Gastroesophageal sphincter (tissue), 4 donors: ENCODE measurements at regions not wholly inside any gene's neighbourhood (a gene's known extent, or its start where the extent isn't known, plus 50 kb on each side); places are given as distances from the start of the nearest gene placed in this dataset.

Experiments
- ATAC-seq: fragments of 150-250 bp; one replicate; pipeline ENCODE4 v1.9.1; 2016; ENCODE audit warnings: mild to moderate bottlenecking, moderate library complexity
- H3K27ac ChIP-seq, 4 donors: fragments of 200-600 bp; sonication (generic) in 3 of 4; 1 replicate in 3 of 4; 2 replicates in 1 of 4; pipeline ENCODE4 v1.5.1; 2016 to 2019
- H3K27me3 ChIP-seq: fragments of 200-600 bp; sonication (generic); one replicate; pipeline ENCODE4 v1.5.1; 2019
- H3K36me3 ChIP-seq, 2 donors: fragments of 200-600 bp; sonication (generic); one replicate each; pipeline ENCODE4 v1.5.1; 2019; ENCODE audit warnings: control low read depth in 1 of 2
- H3K4me1 ChIP-seq, 3 donors: fragments of 200-600 bp; sonication (generic); 1 replicate in 2 of 3; 2 replicates in 1 of 3; pipeline ENCODE4 v1.5.1; 2016 to 2019; ENCODE audit warnings: control low read depth in 2 of 3
- H3K4me3 ChIP-seq, 2 donors: fragments of 200-600 bp; sonication (generic); one replicate each; pipeline ENCODE4 v1.5.1; 2019; ENCODE audit warnings: mild to moderate bottlenecking in 1 of 2, moderate library complexity in 1 of 2
- H3K9me3 ChIP-seq, 3 donors: fragments of 200-600 bp; sonication (generic); one replicate each; pipeline ENCODE4 v1.5.1; 2017 to 2019; ENCODE audit warnings: control low read depth in 2 of 3
- CTCF ChIP-seq, 4 experiments: fragments of 200-600 bp in 2 of 4; fragments of 450-650 bp in 2 of 4; sonication (generic) in 1 of 4; IDR thresholded peaks; one replicate each; pipeline ENCODE4 v1.5.1; 2017 to 2019; ENCODE audit warnings: antibody characterized with exemption in 4 of 4, mild to moderate bottlenecking in 2 of 4, moderate library complexity in 2 of 4
- EP300 ChIP-seq: sonication (generic); formaldehyde crosslinking; IDR thresholded peaks from one replicate; pipeline ENCODE4 v1.6.1; 2017; ENCODE audit warnings: antibody characterized with exemption, mild to moderate bottlenecking
- POLR2A ChIP-seq, 2 donors: fragments of 450-650 bp; IDR thresholded peaks; one replicate each; pipeline ENCODE4 v1.6.1; 2017; ENCODE audit warnings: antibody characterized with exemption in 2 of 2, mild to moderate bottlenecking in 2 of 2, moderate library complexity in 1 of 2
- POLR2AphosphoS5 ChIP-seq: sonication (generic); formaldehyde crosslinking; IDR thresholded peaks from one replicate; pipeline ENCODE4 v1.6.1; 2017; ENCODE audit warnings: antibody characterized with exemption
- WGBS, 2 donors: methylation state at CpG; one replicate each; pipeline ENCODE4 v1.1.5; 2018; ENCODE audit warnings: low coverage in 1 of 2; 5-methylcytosine and 5-hydroxymethylcytosine counted together

- peaks cover 7% of the 10 kb centered on the region for H3K27me3 ChIP-seq
- H3K4me1 ChIP-seq: no peaks in the 10 kb centered on the region
- H3K9me3 ChIP-seq: no peaks in the 10 kb centered on the region
- H3K4me3 ChIP-seq: no peak overlapping the region
- TF ChIP-seq CTCF (IDR thresholded peaks at IDR 0.05): no peak
- TF ChIP-seq POLR2AphosphoS5: no peak
- TF ChIP-seq POLR2A (IDR thresholded peaks at IDR 0.05): no peak
- TF ChIP-seq EP300: no peak
- no peak for ATAC-seq
- no peak overlapping the region for H3K27ac ChIP-seq
- H3K36me3 ChIP-seq: no peaks in the 10 kb centered on the region
- 88 to 90% methylated on average over 1 to 6 of the region's 32 CpGs for WGBS, 2 donors
These were observed 888.7 kb upstream of the ZWINT start for GRCh38 chr10:57249615-57250281.

GRCh38 chr10:57247271-57247670 is 886.2 kb upstream of the ZWINT start:
- 28 to 49% methylated on average over 2 to 3 of the region's 4 CpGs for WGBS, 2 donors

GRCh38 chr10:57225920-57226319 is 864.9 kb upstream of the ZWINT start:
- TF ChIP-seq EP300 (no peak), CTCF (IDR thresholded peaks at IDR 0.05) (no peak), POLR2AphosphoS5 (no peak), POLR2A (IDR thresholded peaks at IDR 0.05) (no peak)
- 25 to 38% methylated on average over 3 of the region's 3 CpGs for WGBS, 2 donors
- ATAC-seq: no peak
- Histone ChIP-seq H3K4me1 (no peaks in the 10 kb centered on the region), H3K36me3 (no peaks in the 10 kb centered on the region), H3K27ac (no peak overlapping the region), H3K9me3 (peaks cover 0 to 12% (median 0%) of the 10 kb centered on the region in 3 donors), H3K4me3 (no peak overlapping the region), H3K27me3 (no peaks in the 10 kb centered on the region)

More at GRCh38 chr10:57247271-57247670, 886.2 kb upstream of the ZWINT start:
- Histone ChIP-seq H3K27me3 (peaks cover 7% of the 10 kb centered on the region), H3K36me3 (no peaks in the 10 kb centered on the region), H3K9me3 (no peaks in the 10 kb centered on the region), H3K4me3 (no peak overlapping the region), H3K4me1 (no peaks in the 10 kb centered on the region), H3K27ac (no peak overlapping the region)
- no peak for ATAC-seq
- TF ChIP-seq CTCF (IDR thresholded peaks at IDR 0.05) (no peak), POLR2A (IDR thresholded peaks at IDR 0.05) (no peak), POLR2AphosphoS5 (no peak), EP300 (no peak)

- WGBS, 2 donors: 7 to 42% methylated on average over 2 of the region's 2 CpGs
These were observed 863.8 kb upstream of the ZWINT start for GRCh38 chr10:57224811-57225210.

More at GRCh38 chr10:57224811-57225210, 863.8 kb upstream of the ZWINT start:
- no peak overlapping the region for H3K4me3 ChIP-seq
- peaks cover 0 to under 1% (median 0%) of the 10 kb centered on the region in 3 donors for H3K9me3 ChIP-seq
- no peak overlapping the region for H3K27ac ChIP-seq
- H3K4me1 ChIP-seq: no peaks in the 10 kb centered on the region
- no peaks in the 10 kb centered on the region for H3K36me3 ChIP-seq
- no peaks in the 10 kb centered on the region for H3K27me3 ChIP-seq
- TF ChIP-seq CTCF (IDR thresholded peaks at IDR 0.05) (no peak), POLR2AphosphoS5 (no peak), POLR2A (IDR thresholded peaks at IDR 0.05) (no peak), EP300 (no peak)
- no peak for ATAC-seq
